Choroid plexus epithelial cell (primary cell): ENCODE measurements at regions not wholly inside any gene's neighbourhood (a gene's known extent, or its start where the extent isn't known, plus 50 kb on each side); places are given as distances from the start of the nearest gene placed in this dataset.
"Not testable (repeated sequence)": the region's sequence is repeated elsewhere in the genome, so short reads cannot be mapped to it uniquely, and the experiment has no call there.

Experiments
- DNase-seq: peaks from one replicate; pipeline ENCODE4 v3.0.0-alpha.2; 2010; ENCODE audit warnings: low read depth
- H3K4me3 ChIP-seq: 2 replicates; pipeline ENCODE4 v1.5.1; 2011; ENCODE audit warnings: low read depth, mild to moderate bottlenecking, control low read depth, low read length, moderate library complexity
- CTCF ChIP-seq: conservative IDR thresholded peaks from 2 replicates; pipeline ENCODE4 v1.5.1; 2011; ENCODE audit warnings: low read depth, mild to moderate bottlenecking, control low read depth, inconsistent platforms, low read length, moderate library complexity

GRCh38 chr16:29308644-29309546 is 97.6 kb downstream of the NPIPB11 start:
- no peak for TF ChIP-seq CTCF

GRCh38 chr16:29307598-29308507 is 98.7 kb downstream of the NPIPB11 start:
- DNase-seq: peak; percentile 75
- no peak overlapping the region for H3K4me3 ChIP-seq
- no peak for TF ChIP-seq CTCF

More at GRCh38 chr16:29308644-29309546, 97.6 kb downstream of the NPIPB11 start:
- DNase-seq: no peak
- no peak overlapping the region for H3K4me3 ChIP-seq

- DNase-seq: peak; percentile 47
- H3K4me3 ChIP-seq: no peak overlapping the region
Measured at GRCh38 chr16:29306943-29307597, 99.4 kb downstream of the NPIPB11 start.

GRCh38 chr16:29306201-29306600 is 100.3 kb downstream of the NPIPB11 start:
- TF ChIP-seq CTCF: no peak
- DNase-seq: no peak
- no peak overlapping the region for H3K4me3 ChIP-seq

More at GRCh38 chr16:29306943-29307597, 99.4 kb downstream of the NPIPB11 start:
- TF ChIP-seq CTCF: no peak

- H3K4me3 ChIP-seq, DNase-seq: not testable (repeated sequence)
Measured at GRCh38 chr16:29305018-29305417, 101.5 kb downstream of the NPIPB11 start.

GRCh38 chr16:29304251-29304650 is 102.3 kb downstream of the NPIPB11 start:
- no peak for DNase-seq
- H3K4me3 ChIP-seq: no peak overlapping the region
- no peak for TF ChIP-seq CTCF

GRCh38 chr16:29303520-29303919 is 103.0 kb downstream of the NPIPB11 start:
- H3K4me3 ChIP-seq: no peak overlapping the region
- TF ChIP-seq CTCF: no peak
- DNase-seq: no peak
